Cardiac fibroblast (primary cell): ENCODE measurements at regions not wholly inside any gene's neighbourhood (a gene's known extent, or its start where the extent isn't known, plus 50 kb on each side); places are given as distances from the start of the nearest gene placed in this dataset.

Experiments
- DNase-seq, 2 donors: peaks; one replicate each; pipeline versions ENCODE4 v3.0.0 to v3.0.0-alpha.2; 2010; ENCODE audit warnings: low read depth in 2 of 2
- H3K4me3 ChIP-seq, 2 donors: replicated peaks in 1 of 2; 1 replicate in 1 of 2; 2 replicates in 1 of 2; pipeline ENCODE4 v1.5.1; 2011; ENCODE audit warnings: low read depth in 2 of 2, low read length in 2 of 2, mild to moderate bottlenecking in 2 of 2, moderate library complexity in 1 of 2
- CTCF ChIP-seq: IDR thresholded peaks from one replicate; pipeline ENCODE4 v1.5.1; 2011; ENCODE audit warnings: low read depth, mild to moderate bottlenecking, low read length, inconsistent platforms

DNA sequence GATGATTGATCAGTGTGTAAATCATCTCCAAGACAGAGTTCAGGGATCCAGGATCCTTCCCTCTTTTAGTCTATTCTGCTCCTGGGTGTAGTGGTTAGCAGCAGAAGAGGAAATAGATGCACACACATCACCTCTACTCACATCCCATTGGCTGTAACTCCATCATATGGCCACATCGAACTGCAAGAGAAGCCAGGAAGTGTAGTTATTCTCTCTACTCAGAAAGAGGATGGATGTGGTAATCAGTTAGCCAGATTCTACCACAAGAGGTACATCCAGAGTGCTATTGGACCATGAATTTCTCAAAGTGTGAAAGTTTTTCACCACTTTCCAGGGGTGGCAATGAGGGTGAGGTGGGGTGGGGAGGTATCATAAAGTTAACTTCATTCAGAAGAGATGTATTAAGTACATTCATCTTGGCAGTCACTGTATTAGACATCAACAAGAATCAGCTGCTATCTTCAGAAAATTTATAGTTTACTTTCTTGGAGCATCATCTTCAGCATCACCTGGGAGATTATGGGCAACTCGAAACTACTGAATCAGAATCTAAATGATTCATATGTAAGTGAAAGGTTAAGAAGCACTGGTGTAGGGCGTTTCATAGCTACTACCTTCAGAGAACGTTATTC is 60.6 kb upstream of the GAP43 start:
- H3K4me3 ChIP-seq: no peak overlapping the region
- no peak for DNase-seq
- no peak for TF ChIP-seq CTCF

DNA sequence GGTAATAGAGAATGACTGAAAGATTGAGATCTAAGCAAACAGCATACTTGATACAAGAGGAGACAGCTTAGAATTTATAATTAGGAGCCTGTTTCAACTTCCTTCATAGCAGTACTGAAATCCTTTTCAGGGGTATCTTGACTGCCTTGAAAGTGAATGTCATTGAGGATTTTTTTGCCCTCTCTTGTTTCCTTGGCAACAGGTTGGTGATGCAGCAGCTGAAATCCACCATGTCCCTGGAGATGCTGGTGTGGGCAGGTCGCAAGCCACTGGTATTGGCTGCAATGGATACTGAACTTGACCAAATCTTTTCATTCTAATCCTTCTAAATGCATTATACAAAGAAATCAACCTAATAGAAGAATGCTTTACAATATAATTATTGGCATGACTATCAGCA is 59.3 kb upstream of the GAP43 start:
- TF ChIP-seq CTCF: no peak
- DNase-seq: no peak
- no peak overlapping the region for H3K4me3 ChIP-seq

GRCh38 chr3:115571413-115571812 is 51.9 kb upstream of the GAP43 start:
- TF ChIP-seq CTCF: no peak
- H3K4me3 ChIP-seq: no peak overlapping the region
- DNase-seq: no peak
